ENCODE measurements at regions not wholly inside any gene's neighbourhood (a gene's known extent, or its start where the extent isn't known, plus 50 kb on each side); places are given as distances from the start of the nearest gene placed in this dataset.

GRCh38 chr13:42720113-42720857, 61.1 kb upstream of the FAM216B start (continued):
- TF ChIP-seq PRDM4 (tag by site-specific recombination; IDR thresholded peaks at IDR 0.05) (peak; percentile 57), ZBTB17 (tag by site-specific recombination; IDR thresholded peaks at IDR 0.05) (peak; percentile 55), ZNF558 (tag by site-specific recombination; IDR thresholded peaks at IDR 0.05) (peak; percentile 92), ZNF692 (tag by site-specific recombination; IDR thresholded peaks at IDR 0.05) (peak; percentile 69), ZNF114 (tag by site-specific recombination; IDR thresholded peaks at IDR 0.05) (no peak), ZBTB21 (tag by site-specific recombination; IDR thresholded peaks at IDR 0.05) (peak; percentile 99), RBAK (tag by site-specific recombination; IDR thresholded peaks at IDR 0.05) (no peak), ZNF660 (tag by site-specific recombination; IDR thresholded peaks at IDR 0.05) (peak; percentile 96), ZNF133 (tag by site-specific recombination; IDR thresholded peaks at IDR 0.05) (no peak), INSM2 (tag by site-specific recombination; IDR thresholded peaks at IDR 0.05) (peak; percentile 97), GLI2 (tag by site-specific recombination; IDR thresholded peaks at IDR 0.05; ENCODE audit: borderline replicate concordance, low read depth) (no peak), ATF2 (tag by site-specific recombination; IDR thresholded peaks at IDR 0.05; ENCODE audit: low read depth) (peak; percentile 94), ZNF18 (tag by site-specific recombination; IDR thresholded peaks at IDR 0.05) (0 out of 2 replicates have a peak, but pooled peaks have one; percentile 15), PATZ1 (tag by site-specific recombination; IDR thresholded peaks at IDR 0.05) (peak; percentile 22; the same call in 1 of the 2 replicates), ZNF274 (IDR thresholded peaks at IDR 0.05; ENCODE audit: low read length) (no peak), ZNF274 (tag by site-specific recombination; IDR thresholded peaks at IDR 0.05; ENCODE audit: borderline replicate concordance) (no peak), SP2 (tag by site-specific recombination; IDR thresholded peaks at IDR 0.05) (peak; percentile 51), ZNF169 (tag by site-specific recombination; IDR thresholded peaks at IDR 0.05) (no peak), SP7 (tag by site-specific recombination; IDR thresholded peaks at IDR 0.05) (peak; percentile 95), ZNF175 (tag by site-specific recombination; IDR thresholded peaks at IDR 0.05) (no peak), ZNF394 (tag by site-specific recombination; IDR thresholded peaks at IDR 0.05; ENCODE audit: borderline replicate concordance) (peak; percentile 71), GLIS1 (tag by site-specific recombination; IDR thresholded peaks at IDR 0.05) (0 out of 2 replicates have a peak, but pooled peaks have one; percentile 11), ZNF518A (tag by site-specific recombination; conservative IDR thresholded peaks at IDR 0.05; ENCODE audit: low read depth) (peak; percentile 78)
